ENCODE measurements at regions not wholly inside any gene's neighbourhood (a gene's known extent, or its start where the extent isn't known, plus 50 kb on each side); places are given as distances from the start of the nearest gene placed in this dataset.

DNA sequence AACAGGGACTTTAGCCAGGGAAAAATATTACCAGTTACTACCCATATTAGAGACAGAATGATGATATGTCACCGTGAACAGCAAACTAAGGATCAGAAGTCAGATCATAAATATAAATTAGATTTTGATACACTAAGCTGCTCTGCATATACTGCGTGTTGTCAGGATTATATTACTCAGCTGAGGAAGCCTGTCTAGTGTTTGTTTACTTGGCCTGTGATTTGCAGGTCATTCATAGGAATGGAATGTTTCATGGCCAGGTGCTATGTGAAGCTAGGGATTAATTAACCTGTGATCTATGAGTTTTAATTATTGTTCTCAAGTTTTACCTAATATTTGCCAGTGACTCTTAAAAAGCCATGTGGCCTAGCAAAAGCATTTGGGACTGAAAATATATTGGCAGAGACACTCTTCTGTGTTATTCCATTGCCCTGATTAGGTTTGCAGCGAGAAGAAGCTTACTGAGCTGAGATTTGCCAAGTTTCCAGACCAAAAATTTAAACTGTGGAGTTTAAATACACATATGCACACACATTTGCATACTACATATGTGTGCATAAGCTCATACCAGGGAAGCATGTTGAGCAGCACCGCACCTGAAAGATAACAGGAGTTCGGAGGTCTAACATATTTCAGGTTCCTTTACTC, 496.3 kb upstream of the GRIA1 start:
- TF ChIP-seq POLR2A (IDR thresholded peaks at IDR 0.05), result no peak
- TF ChIP-seq, protein P1, sequence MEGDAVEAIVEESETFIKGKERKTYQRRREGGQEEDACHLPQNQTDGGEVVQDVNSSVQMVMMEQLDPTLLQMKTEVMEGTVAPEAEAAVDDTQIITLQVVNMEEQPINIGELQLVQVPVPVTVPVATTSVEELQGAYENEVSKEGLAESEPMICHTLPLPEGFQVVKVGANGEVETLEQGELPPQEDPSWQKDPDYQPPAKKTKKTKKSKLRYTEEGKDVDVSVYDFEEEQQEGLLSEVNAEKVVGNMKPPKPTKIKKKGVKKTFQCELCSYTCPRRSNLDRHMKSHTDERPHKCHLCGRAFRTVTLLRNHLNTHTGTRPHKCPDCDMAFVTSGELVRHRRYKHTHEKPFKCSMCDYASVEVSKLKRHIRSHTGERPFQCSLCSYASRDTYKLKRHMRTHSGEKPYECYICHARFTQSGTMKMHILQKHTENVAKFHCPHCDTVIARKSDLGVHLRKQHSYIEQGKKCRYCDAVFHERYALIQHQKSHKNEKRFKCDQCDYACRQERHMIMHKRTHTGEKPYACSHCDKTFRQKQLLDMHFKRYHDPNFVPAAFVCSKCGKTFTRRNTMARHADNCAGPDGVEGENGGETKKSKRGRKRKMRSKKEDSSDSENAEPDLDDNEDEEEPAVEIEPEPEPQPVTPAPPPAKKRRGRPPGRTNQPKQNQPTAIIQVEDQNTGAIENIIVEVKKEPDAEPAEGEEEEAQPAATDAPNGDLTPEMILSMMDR (IDR thresholded peaks at IDR 0.05), result no peak
